Mammary epithelial cell (primary cell): ENCODE measurements at regions not wholly inside any gene's neighbourhood (a gene's known extent, or its start where the extent isn't known, plus 50 kb on each side); places are given as distances from the start of the nearest gene placed in this dataset.

Experiments
- CTCF ChIP-seq, 2 donors: IDR thresholded peaks in 1 of 2; conservative IDR thresholded peaks in 1 of 2; 2 replicates each; pipeline ENCODE4 v1.5.1; 2011 to 2012; ENCODE audit warnings: inconsistent platforms in 2 of 2, low read length in 2 of 2, mild to moderate bottlenecking in 2 of 2, control low read depth in 1 of 2, low read depth in 1 of 2; ENCODE audit not compliant: insufficient read depth in 1 of 2; ENCODE audit errors: extremely low read depth in 1 of 2
- EZH2 ChIP-seq: IDR thresholded peaks from 2 replicates; pipeline ENCODE4 v1.6.1; 2012; ENCODE audit warnings: low read length, inconsistent platforms, borderline replicate concordance

- TF ChIP-seq CTCF (conservative IDR thresholded peaks at IDR 0.05 in 1 of 2, IDR thresholded peaks at IDR 0.05 in 1 of 2; ENCODE audit: extremely low read depth in 1 of 2, insufficient read depth in 1 of 2, low read depth in 1 of 2, low read length in 2 of 2) (no peak), EZH2 (no peak)
Measured at GRCh38 chr3:13235079-13235478, 161.8 kb upstream of the IQSEC1 start.
